ENCODE measurements at regions not wholly inside any gene's neighbourhood (a gene's known extent, or its start where the extent isn't known, plus 50 kb on each side); places are given as distances from the start of the nearest gene placed in this dataset.
A peak's percentile ranks its signal among the peaks of the same experiment; 100 is the strongest.

DNA sequence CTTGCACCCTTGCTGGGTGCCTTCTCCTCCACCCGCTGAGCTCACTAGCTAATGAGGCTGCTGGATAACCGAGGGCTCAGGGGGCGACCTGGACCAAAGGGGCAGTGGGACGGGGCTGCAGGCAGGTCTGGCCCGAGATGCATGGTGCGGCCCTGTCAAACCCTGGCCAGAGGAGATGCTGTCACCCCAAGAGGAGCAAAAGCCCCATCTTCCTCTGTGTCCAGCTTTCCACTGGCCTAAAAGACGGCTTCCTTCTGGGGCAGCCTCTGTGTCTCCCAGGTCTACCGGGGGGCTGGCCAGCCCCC lies 261.8 kb downstream of the TBC1D4 start (continued):
- TF ChIP-seq, protein P1, sequence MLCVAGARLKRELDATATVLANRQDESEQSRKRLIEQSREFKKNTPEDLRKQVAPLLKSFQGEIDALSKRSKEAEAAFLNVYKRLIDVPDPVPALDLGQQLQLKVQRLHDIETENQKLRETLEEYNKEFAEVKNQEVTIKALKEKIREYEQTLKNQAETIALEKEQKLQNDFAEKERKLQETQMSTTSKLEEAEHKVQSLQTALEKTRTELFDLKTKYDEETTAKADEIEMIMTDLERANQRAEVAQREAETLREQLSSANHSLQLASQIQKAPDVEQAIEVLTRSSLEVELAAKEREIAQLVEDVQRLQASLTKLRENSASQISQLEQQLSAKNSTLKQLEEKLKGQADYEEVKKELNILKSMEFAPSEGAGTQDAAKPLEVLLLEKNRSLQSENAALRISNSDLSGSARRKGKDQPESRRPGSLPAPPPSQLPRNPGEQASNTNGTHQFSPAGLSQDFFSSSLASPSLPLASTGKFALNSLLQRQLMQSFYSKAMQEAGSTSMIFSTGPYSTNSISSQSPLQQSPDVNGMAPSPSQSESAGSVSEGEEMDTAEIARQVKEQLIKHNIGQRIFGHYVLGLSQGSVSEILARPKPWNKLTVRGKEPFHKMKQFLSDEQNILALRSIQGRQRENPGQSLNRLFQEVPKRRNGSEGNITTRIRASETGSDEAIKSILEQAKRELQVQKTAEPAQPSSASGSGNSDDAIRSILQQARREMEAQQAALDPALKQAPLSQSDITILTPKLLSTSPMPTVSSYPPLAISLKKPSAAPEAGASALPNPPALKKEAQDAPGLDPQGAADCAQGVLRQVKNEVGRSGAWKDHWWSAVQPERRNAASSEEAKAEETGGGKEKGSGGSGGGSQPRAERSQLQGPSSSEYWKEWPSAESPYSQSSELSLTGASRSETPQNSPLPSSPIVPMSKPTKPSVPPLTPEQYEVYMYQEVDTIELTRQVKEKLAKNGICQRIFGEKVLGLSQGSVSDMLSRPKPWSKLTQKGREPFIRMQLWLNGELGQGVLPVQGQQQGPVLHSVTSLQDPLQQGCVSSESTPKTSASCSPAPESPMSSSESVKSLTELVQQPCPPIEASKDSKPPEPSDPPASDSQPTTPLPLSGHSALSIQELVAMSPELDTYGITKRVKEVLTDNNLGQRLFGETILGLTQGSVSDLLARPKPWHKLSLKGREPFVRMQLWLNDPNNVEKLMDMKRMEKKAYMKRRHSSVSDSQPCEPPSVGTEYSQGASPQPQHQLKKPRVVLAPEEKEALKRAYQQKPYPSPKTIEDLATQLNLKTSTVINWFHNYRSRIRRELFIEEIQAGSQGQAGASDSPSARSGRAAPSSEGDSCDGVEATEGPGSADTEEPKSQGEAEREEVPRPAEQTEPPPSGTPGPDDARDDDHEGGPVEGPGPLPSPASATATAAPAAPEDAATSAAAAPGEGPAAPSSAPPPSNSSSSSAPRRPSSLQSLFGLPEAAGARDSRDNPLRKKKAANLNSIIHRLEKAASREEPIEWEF (CRISPR knock-in tag; IDR thresholded peaks at IDR 0.05): no peak
- TF ChIP-seq RAD21 (CRISPR knock-in tag; conservative IDR thresholded peaks at IDR 0.05 in 1 of 2, IDR thresholded peaks at IDR 0.05 in 1 of 2): no peak
- no peak for TF ChIP-seq FOXJ2 (tag; IDR thresholded peaks at IDR 0.05)

DNA sequence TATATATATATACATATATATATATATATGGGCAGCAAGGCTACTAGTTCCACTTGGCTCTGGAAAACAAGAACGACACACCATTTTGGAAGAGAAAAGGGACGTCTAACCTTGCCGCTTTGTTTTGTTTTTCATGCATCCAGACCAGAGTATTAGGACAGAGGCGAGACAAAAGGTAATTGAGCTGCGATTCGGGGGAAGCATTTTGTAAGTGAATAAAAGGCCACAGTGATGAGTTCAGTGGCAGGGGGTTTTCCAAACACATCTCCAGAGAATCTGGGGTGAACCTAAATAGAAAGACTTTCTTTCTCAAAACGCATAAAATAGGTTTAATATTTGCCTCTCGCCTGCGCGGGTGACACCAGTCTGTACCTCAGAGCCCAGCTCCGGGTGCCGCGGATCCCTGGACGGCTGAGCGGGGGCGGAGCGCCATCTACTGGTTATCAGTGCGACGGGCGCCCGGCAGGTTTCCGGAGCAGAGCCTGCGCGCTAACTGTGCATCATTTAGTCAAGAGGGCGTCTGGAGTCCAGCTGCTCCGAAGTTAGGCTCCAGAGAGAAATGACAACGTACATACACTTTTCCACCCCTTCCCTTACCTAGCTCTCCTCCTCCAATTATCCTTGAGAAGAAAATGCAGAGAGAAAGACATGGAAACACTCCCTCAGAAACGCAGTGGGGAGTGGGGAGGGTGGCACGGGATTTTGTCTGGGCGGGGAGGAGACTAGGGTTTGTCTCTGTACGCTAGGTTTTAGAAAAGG lies 262.3 kb downstream of the TBC1D4 start:
- in situ Hi-C loops (cut with MboI): no loop called here
- no peak for FAIRE-seq
- TF ChIP-seq, protein P2, sequence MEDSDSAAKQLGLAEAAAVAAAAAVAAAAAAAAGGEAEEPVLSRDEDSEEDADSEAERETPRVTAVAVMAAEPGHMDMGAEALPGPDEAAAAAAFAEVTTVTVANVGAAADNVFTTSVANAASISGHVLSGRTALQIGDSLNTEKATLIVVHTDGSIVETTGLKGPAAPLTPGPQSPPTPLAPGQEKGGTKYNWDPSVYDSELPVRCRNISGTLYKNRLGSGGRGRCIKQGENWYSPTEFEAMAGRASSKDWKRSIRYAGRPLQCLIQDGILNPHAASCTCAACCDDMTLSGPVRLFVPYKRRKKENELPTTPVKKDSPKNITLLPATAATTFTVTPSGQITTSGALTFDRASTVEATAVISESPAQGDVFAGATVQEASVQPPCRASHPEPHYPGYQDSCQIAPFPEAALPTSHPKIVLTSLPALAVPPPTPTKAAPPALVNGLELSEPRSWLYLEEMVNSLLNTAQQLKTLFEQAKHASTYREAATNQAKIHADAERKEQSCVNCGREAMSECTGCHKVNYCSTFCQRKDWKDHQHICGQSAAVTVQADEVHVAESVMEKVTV (CRISPR knock-in tag; IDR thresholded peaks at IDR 0.05): peak; percentile 87
- TF ChIP-seq, protein P3, sequence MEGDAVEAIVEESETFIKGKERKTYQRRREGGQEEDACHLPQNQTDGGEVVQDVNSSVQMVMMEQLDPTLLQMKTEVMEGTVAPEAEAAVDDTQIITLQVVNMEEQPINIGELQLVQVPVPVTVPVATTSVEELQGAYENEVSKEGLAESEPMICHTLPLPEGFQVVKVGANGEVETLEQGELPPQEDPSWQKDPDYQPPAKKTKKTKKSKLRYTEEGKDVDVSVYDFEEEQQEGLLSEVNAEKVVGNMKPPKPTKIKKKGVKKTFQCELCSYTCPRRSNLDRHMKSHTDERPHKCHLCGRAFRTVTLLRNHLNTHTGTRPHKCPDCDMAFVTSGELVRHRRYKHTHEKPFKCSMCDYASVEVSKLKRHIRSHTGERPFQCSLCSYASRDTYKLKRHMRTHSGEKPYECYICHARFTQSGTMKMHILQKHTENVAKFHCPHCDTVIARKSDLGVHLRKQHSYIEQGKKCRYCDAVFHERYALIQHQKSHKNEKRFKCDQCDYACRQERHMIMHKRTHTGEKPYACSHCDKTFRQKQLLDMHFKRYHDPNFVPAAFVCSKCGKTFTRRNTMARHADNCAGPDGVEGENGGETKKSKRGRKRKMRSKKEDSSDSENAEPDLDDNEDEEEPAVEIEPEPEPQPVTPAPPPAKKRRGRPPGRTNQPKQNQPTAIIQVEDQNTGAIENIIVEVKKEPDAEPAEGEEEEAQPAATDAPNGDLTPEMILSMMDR (IDR thresholded peaks at IDR 0.05 in 2 of 3, conservative IDR thresholded peaks at IDR 0.05 in 1 of 3; ENCODE audit: insufficient read depth in 2 of 3, low read depth in 1 of 3, low read length in 3 of 3): peak; percentile 80 to 84 (median 81)
- TF ChIP-seq RB1 (IDR thresholded peaks at IDR 0.05; ENCODE audit: low read depth) (0 out of 2 replicates have a peak, but pooled peaks have one; percentile 27), RAD21 (CRISPR knock-in tag; conservative IDR thresholded peaks at IDR 0.05 in 1 of 2, IDR thresholded peaks at IDR 0.05 in 1 of 2) (peak; percentile 89 to 93), SMC3 (conservative IDR thresholded peaks at IDR 0.05; ENCODE audit: insufficient read depth, low read depth, low read length) (peak; percentile 84), STAG1 (CRISPR knock-in tag; IDR thresholded peaks at IDR 0.05; ENCODE audit: borderline replicate concordance) (peak; percentile 82; the same call in 1 of the 2 replicates)

More for the DNA sequence above, 262.3 kb downstream of the TBC1D4 start:
- H4K20me1 ChIP-seq (replicated peaks; ENCODE audit: control insufficient read depth, insufficient read depth, low read length): no peaks in the 10 kb centered on the region
- H3K4me3 ChIP-seq: no peak overlapping the region
- intact Hi-C loops (cut with micrococcal nuclease): loop anchor here (1.0 to 2.0 kb wide), 4 partner anchors 453 to 1465 kb away; no protein-coding TSS in a partner anchor
- peak overlapping the region; percentile 72 for H2AFZ ChIP-seq (ENCODE audit: low read depth, low read length)
- H3K27me3 ChIP-seq (ENCODE audit: control insufficient read depth in 2 of 2, insufficient read depth in 2 of 2, low read length in 2 of 2): no peaks in the 10 kb centered on the region
- DNase-seq (ENCODE audit: extremely low read depth in 1 of 4, low spot score in 3 of 4): peak; percentile 70 to 76 (median 73)
- no TSS peak for BruUV-seq (replicated peaks)
- POLR2A ChIA-PET: no interaction called here
- CTCF ChIA-PET (ENCODE audit: low intra/inter-chr PET ratio): interaction anchor here (0.6 to 1.5 kb wide), 5 partner anchors 17 to 1464 kb away, joined by 3 to 4 read pairs (median 3); no protein-coding TSS in a partner anchor
- no peaks in the 10 kb centered on the region for H3K9me3 ChIP-seq (replicated peaks; ENCODE audit: control insufficient read depth, insufficient read depth, low read depth, low read length)
- no peaks in the 10 kb centered on the region for H3K36me3 ChIP-seq (ENCODE audit: control insufficient read depth, insufficient read depth, low read length)
- peak; percentile 100 for ATAC-seq
- H3K9ac ChIP-seq (ENCODE audit: insufficient read depth in 1 of 2, low read depth in 2 of 2, low read length in 2 of 2): no peak overlapping the region
- peak overlapping the region; percentile 32 for H3K4me2 ChIP-seq (ENCODE audit: insufficient read depth, low read length)
- no peaks in the 10 kb centered on the region for H3K9me1 ChIP-seq (ENCODE audit: control insufficient read depth, insufficient read depth, low read length)
- peaks cover 0 to 3% of the 10 kb centered on the region in 2 experiments; a peak in 2 of 5 replicates for H3K4me1 ChIP-seq (replicated peaks in 1 of 2; ENCODE audit: control insufficient read depth in 2 of 2, insufficient read depth in 2 of 2, low read length in 2 of 2)
- H3K27ac ChIP-seq (ENCODE audit: extremely low read depth, low read depth, low read length): no peak overlapping the region
- H3K79me2 ChIP-seq (ENCODE audit: control insufficient read depth, insufficient read depth, low read length): no peaks in the 10 kb centered on the region
- 2% methylated on average over 28 of the region's 31 CpGs for WGBS (ENCODE audit: insufficient coverage, low coverage, missing lambda C conversion rate)

All from K562 (cell line).